AG04450 (cell line): ENCODE measurements at regions not wholly inside any gene's neighbourhood (a gene's known extent, or its start where the extent isn't known, plus 50 kb on each side); places are given as distances from the start of the nearest gene placed in this dataset.
"Not testable (repeated sequence)": the region's sequence is repeated elsewhere in the genome, so short reads cannot be mapped to it uniquely, and the experiment has no call there.

Experiments used
- CTCF ChIA-PET: fragments of 300-600, 350-600 bp; formaldehyde crosslinking; extraction: SDS; loops from one replicate; lab custom pipeline; 2022; ENCODE audit warnings: antibody characterized with exemption, inconsistent platforms; lab: Charles Lee
- POLR2A ChIA-PET: fragments of 350-600 bp; formaldehyde crosslinking; extraction: SDS; loops from one replicate; lab custom pipeline; 2021; ENCODE audit warnings: antibody characterized with exemption, inconsistent platforms; lab: Yijun Ruan, JAX
- DNase-seq: peaks from one replicate; pipeline ENCODE4 v3.0.0-alpha.2; 2011; ENCODE audit warnings: low read depth, low spot score
- H3K27ac ChIP-seq: one replicate; pipeline ENCODE4 v1.5.1; 2012; ENCODE audit warnings: low read depth, low read length, control low read depth
- H3K27me3 ChIP-seq: one replicate; pipeline ENCODE4 v1.6.0; 2012; ENCODE audit warnings: low read length; ENCODE audit not compliant: control insufficient read depth, insufficient read depth
- H3K4me3 ChIP-seq: 2 replicates; pipeline ENCODE4 v1.5.1; 2011; ENCODE audit warnings: mild to moderate bottlenecking, low read depth, low read length, control low read depth
- H3K9me3 ChIP-seq: 2 replicates; pipeline ENCODE4 v1.5.1; 2012; ENCODE audit warnings: low read length; ENCODE audit not compliant: control insufficient read depth, insufficient read depth
- CTCF ChIP-seq: IDR thresholded peaks from 2 replicates; pipeline ENCODE4 v1.5.1; 2011; ENCODE audit warnings: low read depth, low read length, control low read depth, inconsistent platforms

- no peak for DNase-seq
- H3K4me3 ChIP-seq = no peak overlapping the region
- POLR2A ChIA-PET = no interaction called here
- peaks cover 24% of the 10 kb centered on the region for H3K27me3 ChIP-seq
- TF ChIP-seq CTCF = no peak
- no peaks in the 10 kb centered on the region for H3K9me3 ChIP-seq
- H3K27ac ChIP-seq = no peak overlapping the region
- CTCF ChIA-PET = interaction anchor here (0.5 to 1.2 kb wide), 2 partner anchors 71 to 161 kb away, joined by 3 to 4 read pairs; no protein-coding TSS in a partner anchor
These were observed 119.7 kb upstream of the DLG1 start for GRCh38 chr3:197417911-197418618.

DNA sequence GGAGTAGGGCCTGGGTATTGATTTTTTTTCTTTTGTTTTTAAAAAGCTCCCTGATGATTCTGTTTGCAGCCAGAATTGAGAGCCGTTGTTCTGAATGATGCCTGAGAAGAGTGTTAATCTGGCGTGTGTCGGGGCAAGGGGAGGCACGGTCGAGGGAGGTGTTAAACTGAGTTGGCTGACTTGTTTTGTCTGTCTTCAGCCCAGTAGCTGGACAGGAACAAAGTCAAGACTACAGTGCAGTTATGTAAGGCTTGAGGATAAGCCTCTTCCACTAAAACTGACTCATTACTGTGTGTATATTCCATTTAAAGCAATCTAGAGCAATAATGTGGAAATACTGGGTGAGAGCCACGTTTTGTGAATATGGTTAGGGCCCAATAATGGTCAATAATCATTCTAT is 119.0 kb upstream of the DLG1 start:
- TF ChIP-seq CTCF = no peak
- ChIA-PET CTCF (interaction anchor here (1.2 kb wide), 1 partner anchor 160 kb away, joined by 4 read pairs; no protein-coding TSS in a partner anchor), POLR2A (no interaction called here)
- DNase-seq = no peak
- no peak overlapping the region for H3K27ac ChIP-seq
- peaks cover 24% of the 10 kb centered on the region for H3K27me3 ChIP-seq
- no peak overlapping the region for H3K4me3 ChIP-seq
- no peaks in the 10 kb centered on the region for H3K9me3 ChIP-seq

DNA sequence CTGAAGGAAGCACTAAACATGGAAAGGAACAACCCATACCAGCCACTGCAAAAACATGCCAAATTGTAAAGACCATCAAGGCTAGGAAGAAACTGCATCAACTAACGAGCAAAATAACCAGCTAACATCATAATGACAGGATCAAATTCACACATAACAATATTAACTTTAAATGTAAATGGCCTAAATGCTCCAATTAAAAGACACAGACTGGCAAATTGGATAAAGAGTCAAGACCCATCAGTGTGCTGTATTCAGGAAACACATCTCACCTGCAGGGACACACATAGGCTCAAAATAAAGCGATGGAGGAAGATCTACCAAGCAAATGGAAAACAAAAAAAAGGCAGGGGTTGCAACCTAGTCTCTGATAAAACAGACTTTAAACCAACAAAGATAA is 113.5 kb upstream of the DLG1 start:
- DNase-seq, H3K4me3 ChIP-seq, H3K27ac ChIP-seq, POLR2A ChIA-PET, CTCF ChIA-PET: not testable (repeated sequence)
- peaks cover 11% of the 10 kb centered on the region for H3K9me3 ChIP-seq
- H3K27me3 ChIP-seq = peaks cover 21% of the 10 kb centered on the region

DNA sequence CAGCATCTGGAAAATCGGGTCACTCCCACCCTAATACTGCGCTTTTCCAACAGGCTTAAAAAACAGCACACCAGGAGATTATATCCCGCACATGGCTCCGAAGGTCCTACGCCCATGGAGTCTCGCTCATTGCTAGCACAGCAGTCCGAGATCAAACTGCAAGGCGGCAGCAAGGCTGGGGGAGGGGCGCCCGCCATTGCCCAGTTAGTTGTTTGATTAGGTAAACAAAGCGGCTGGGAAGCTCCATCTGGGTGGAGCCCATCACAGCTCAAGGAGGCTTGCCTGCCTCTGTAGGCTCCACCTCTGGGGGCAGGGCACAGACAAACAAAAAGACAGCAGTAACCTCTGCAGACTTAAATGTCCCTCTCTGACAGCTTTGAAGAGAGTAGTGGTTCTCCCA is 111.8 kb upstream of the DLG1 start:
- DNase-seq, H3K27ac ChIP-seq, POLR2A ChIA-PET, CTCF ChIA-PET, H3K4me3 ChIP-seq: not testable (repeated sequence)
- Histone ChIP-seq H3K9me3 (peaks cover 11% of the 10 kb centered on the region), H3K27me3 (peaks cover 18% of the 10 kb centered on the region)

DNA sequence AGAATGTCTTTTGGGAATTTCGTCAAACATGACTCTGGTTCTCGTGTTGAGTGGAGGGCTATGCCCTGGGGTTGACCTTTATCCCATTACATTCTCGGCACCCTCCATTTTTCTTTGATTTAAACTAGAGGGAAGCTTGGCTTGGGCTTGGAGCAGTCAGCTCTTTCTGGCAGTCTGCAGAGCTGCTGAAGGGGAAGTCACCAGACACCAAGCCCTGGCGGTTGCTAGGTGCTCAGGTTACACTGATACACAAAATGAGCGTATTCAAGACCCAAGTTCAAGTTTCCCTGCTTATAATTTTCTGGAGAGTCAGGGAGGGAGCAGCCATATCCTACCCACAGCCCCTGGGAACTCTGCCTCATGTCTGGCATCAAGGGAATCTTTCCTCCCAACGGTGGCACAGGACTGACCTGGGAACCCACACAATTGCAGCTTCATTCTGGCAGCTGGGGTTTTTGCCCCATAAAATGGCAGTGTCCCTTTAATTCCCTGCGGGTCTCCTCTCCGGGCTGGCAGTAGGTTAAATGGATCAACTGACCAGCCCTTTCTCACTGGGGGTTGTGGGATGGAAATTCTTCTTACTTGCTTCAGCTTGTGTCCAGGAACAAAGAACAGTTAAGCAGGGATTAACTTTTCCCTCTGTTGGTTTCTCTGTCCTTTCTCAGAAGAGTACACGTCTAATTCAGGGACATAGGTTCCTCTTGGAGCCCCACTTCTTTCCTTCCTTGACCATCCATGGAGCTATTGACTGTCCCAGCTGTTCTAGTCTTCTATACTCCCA is 110.0 kb upstream of the DLG1 start:
- H3K27ac ChIP-seq = no peak overlapping the region
- H3K27me3 ChIP-seq = peaks cover 29% of the 10 kb centered on the region
- no peak overlapping the region for H3K4me3 ChIP-seq
- no peak for TF ChIP-seq CTCF
- ChIA-PET POLR2A (no interaction called here), CTCF (interaction anchor here (0.6 kb wide), 1 partner anchor 160 kb away, joined by 3 read pairs; no protein-coding TSS in a partner anchor)
- DNase-seq = no peak
- peaks cover 11% of the 10 kb centered on the region for H3K9me3 ChIP-seq

- ChIA-PET CTCF (interaction anchor here (0.6 kb wide), 1 partner anchor 161 kb away, joined by 3 read pairs; no protein-coding TSS in a partner anchor), POLR2A (no interaction called here)
These were observed 109.1 kb upstream of the DLG1 start for GRCh38 chr3:197407526-197407925.

More at GRCh38 chr3:197407526-197407925, 109.1 kb upstream of the DLG1 start:
- TF ChIP-seq CTCF = no peak
- no peak for DNase-seq
- Histone ChIP-seq H3K4me3 (no peak overlapping the region), H3K27me3 (peaks cover 29% of the 10 kb centered on the region), H3K9me3 (peaks cover 11% of the 10 kb centered on the region), H3K27ac (no peak overlapping the region)
